ENCODE measurements at regions not wholly inside any gene's neighbourhood (a gene's known extent, or its start where the extent isn't known, plus 50 kb on each side); places are given as distances from the start of the nearest gene placed in this dataset.

- H3K4me1 Mint-ChIP-seq (ENCODE audit: low read depth), result no peaks in the 10 kb centered on the region
- H3K4me3 Mint-ChIP-seq, result no peak overlapping the region
- no peaks in the 10 kb centered on the region for H3K27me3 Mint-ChIP-seq
- H3K36me3 Mint-ChIP-seq (ENCODE audit: low read depth), result no peaks in the 10 kb centered on the region
- H3K9me3 Mint-ChIP-seq, result no peaks in the 10 kb centered on the region
- no peak overlapping the region for H3K27ac Mint-ChIP-seq
- no peak for DNase-seq
Observed at GRCh38 chr5:7073666-7074065, 322.3 kb upstream of the ADCY2 start.

- H3K36me3 Mint-ChIP-seq (ENCODE audit: low read depth), result no peaks in the 10 kb centered on the region
- no peaks in the 10 kb centered on the region for H3K9me3 Mint-ChIP-seq
- no peak for DNase-seq
- H3K4me1 Mint-ChIP-seq (ENCODE audit: low read depth), result no peaks in the 10 kb centered on the region
- no peak overlapping the region for H3K27ac Mint-ChIP-seq
- no peak overlapping the region for H3K4me3 Mint-ChIP-seq
- H3K27me3 Mint-ChIP-seq, result no peaks in the 10 kb centered on the region
Observed at GRCh38 chr5:7074176-7074575, 321.8 kb upstream of the ADCY2 start.

- Mint-ChIP-seq H3K27ac (no peak overlapping the region), H3K27me3 (no peaks in the 10 kb centered on the region), H3K36me3 (ENCODE audit: low read depth) (no peaks in the 10 kb centered on the region), H3K4me3 (no peak overlapping the region), H3K9me3 (no peaks in the 10 kb centered on the region), H3K4me1 (ENCODE audit: low read depth) (no peaks in the 10 kb centered on the region)
- DNase-seq, result no peak
Observed at GRCh38 chr5:7075470-7075869, 320.5 kb upstream of the ADCY2 start.

DNA sequence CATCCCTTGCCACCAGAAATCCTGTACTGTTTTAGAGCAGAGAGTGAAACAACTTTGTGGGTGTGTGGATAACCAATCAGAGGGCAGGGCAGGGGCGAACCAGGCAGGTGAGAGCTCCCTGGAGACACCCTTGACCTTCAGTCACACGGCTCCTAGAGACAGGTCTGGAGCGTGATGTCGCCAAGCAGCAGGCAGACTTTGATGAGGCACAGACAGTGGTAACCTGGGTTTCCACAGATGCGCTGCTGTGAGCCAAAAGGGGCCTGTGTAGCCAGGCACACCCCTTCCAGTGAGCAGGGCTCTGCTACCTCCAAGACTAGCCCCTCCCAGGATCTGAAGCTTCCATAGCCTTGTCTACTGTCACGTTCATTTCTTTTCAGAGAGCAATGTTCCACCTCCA is 317.8 kb upstream of the ADCY2 start:
- Mint-ChIP-seq H3K27ac (no peak overlapping the region), H3K4me3 (no peak overlapping the region), H3K27me3 (peaks cover 3% of the 10 kb centered on the region), H3K4me1 (ENCODE audit: low read depth) (no peaks in the 10 kb centered on the region), H3K9me3 (no peaks in the 10 kb centered on the region), H3K36me3 (ENCODE audit: low read depth) (no peaks in the 10 kb centered on the region)
- DNase-seq, result no peak

DNA sequence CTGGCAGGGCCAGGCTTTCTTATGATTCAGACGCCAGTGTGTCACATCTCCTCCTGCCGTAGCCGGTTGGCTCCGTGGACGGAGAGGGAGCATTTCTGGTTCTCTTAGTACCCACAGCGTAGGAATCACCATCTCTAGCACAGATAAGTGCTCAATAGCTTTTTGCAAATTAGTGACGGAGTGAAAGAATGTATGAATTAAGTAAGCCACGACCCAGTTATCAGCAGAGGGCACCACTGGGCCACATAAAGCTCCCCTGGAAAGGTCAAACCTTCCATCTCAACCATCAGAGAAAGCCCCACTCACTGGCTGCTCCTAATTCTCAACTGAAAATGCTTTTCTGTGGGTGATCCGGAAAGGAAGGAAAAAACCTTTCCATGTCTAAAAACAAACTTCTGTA is 317.0 kb upstream of the ADCY2 start:
- DNase-seq, result no peak
- no peaks in the 10 kb centered on the region for H3K9me3 Mint-ChIP-seq
- H3K27ac Mint-ChIP-seq, result no peak overlapping the region
- no peaks in the 10 kb centered on the region for H3K36me3 Mint-ChIP-seq (ENCODE audit: low read depth)
- H3K4me1 Mint-ChIP-seq (ENCODE audit: low read depth), result no peaks in the 10 kb centered on the region
- peaks cover 3% of the 10 kb centered on the region for H3K27me3 Mint-ChIP-seq
- no peak overlapping the region for H3K4me3 Mint-ChIP-seq

GRCh38 chr5:7080501-7080900 is 315.4 kb upstream of the ADCY2 start:
- Mint-ChIP-seq H3K9me3 (no peaks in the 10 kb centered on the region), H3K4me3 (no peak overlapping the region), H3K27me3 (peaks cover 3% of the 10 kb centered on the region), H3K36me3 (ENCODE audit: low read depth) (no peaks in the 10 kb centered on the region), H3K27ac (no peak overlapping the region), H3K4me1 (ENCODE audit: low read depth) (no peaks in the 10 kb centered on the region)
- DNase-seq, result no peak

DNA sequence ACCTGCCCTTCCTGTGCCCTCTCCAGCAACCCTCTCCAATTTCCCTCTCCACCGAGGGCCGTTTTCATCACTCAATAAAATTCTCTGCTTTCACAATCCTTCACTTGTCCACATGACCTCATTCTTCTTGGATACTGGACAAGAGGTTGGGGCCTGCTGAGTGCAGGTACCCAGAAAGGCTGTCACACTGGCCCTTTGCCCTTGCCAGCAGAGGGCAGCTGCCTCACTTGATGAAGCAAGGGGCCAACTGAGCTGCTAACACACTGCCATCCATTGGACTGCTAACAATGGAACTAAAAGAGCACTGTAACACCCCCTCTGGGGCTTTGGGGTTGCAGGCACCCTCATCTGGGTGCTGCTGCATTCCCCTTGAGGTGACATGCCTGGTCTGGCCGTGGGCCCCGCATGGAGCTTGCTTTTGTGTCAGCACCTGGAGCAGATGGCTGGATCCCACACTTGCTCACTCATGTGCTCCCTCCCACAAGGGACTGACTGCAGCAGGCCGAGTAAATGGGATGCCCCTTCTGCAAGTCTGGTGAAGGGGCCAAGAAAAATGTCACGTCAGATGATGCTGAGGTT is 308.1 kb upstream of the ADCY2 start:
- DNase-seq, result no peak
- Mint-ChIP-seq H3K4me3 (no peak overlapping the region), H3K36me3 (ENCODE audit: low read depth) (no peaks in the 10 kb centered on the region), H3K27ac (no peak overlapping the region), H3K27me3 (no peaks in the 10 kb centered on the region), H3K9me3 (peaks cover 7% of the 10 kb centered on the region), H3K4me1 (ENCODE audit: low read depth) (no peaks in the 10 kb centered on the region)

- no peak for DNase-seq
- H3K36me3 Mint-ChIP-seq (ENCODE audit: low read depth), result no peaks in the 10 kb centered on the region
- H3K27me3 Mint-ChIP-seq, result no peaks in the 10 kb centered on the region
- peaks cover 7% of the 10 kb centered on the region for H3K9me3 Mint-ChIP-seq
- H3K4me1 Mint-ChIP-seq (ENCODE audit: low read depth), result no peaks in the 10 kb centered on the region
- no peak overlapping the region for H3K27ac Mint-ChIP-seq
- no peak overlapping the region for H3K4me3 Mint-ChIP-seq
Observed at GRCh38 chr5:7088849-7089248, 307.1 kb upstream of the ADCY2 start.

- Mint-ChIP-seq H3K9me3 (no peaks in the 10 kb centered on the region), H3K4me3 (no peak overlapping the region), H3K36me3 (ENCODE audit: low read depth) (no peaks in the 10 kb centered on the region), H3K27me3 (no peaks in the 10 kb centered on the region), H3K4me1 (ENCODE audit: low read depth) (no peaks in the 10 kb centered on the region), H3K27ac (no peak overlapping the region)
- DNase-seq, result no peak
Observed at GRCh38 chr5:7094626-7095025, 301.3 kb upstream of the ADCY2 start.

- Mint-ChIP-seq H3K27me3 (no peaks in the 10 kb centered on the region), H3K4me3 (no peak overlapping the region), H3K9me3 (no peaks in the 10 kb centered on the region), H3K27ac (no peak overlapping the region), H3K36me3 (ENCODE audit: low read depth) (no peaks in the 10 kb centered on the region), H3K4me1 (ENCODE audit: low read depth) (no peaks in the 10 kb centered on the region)
- no peak for DNase-seq
Observed at GRCh38 chr5:7096294-7096693, 299.6 kb upstream of the ADCY2 start.

DNA sequence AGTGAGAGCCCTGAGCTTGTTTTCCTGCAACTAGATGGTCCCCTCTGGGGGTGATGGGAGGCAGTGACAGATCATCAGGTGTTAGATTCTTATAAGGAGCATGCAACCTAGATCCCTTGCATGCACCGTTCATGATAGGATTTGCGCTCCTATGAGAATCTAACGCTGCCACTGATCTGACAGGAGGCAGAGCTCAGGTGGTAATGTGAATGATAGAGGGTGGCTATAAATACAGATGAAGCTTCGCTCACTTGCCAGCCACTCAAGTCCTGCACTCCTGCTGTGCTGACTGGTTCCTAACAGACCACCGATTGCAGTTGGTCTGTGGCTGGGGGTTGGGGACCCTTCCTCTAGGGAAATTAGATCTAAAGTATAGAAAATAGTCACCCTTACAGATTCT is 290.6 kb upstream of the ADCY2 start:
- no peak for DNase-seq
- Mint-ChIP-seq H3K27ac (no peak overlapping the region), H3K4me1 (ENCODE audit: low read depth) (no peaks in the 10 kb centered on the region), H3K4me3 (no peak overlapping the region), H3K27me3 (no peaks in the 10 kb centered on the region), H3K36me3 (ENCODE audit: low read depth) (no peaks in the 10 kb centered on the region), H3K9me3 (no peaks in the 10 kb centered on the region)

GRCh38 chr5:7117961-7118360 is 278.0 kb upstream of the ADCY2 start:
- Mint-ChIP-seq H3K4me3 (no peak overlapping the region), H3K27me3 (no peaks in the 10 kb centered on the region), H3K27ac (no peak overlapping the region), H3K4me1 (ENCODE audit: low read depth) (no peaks in the 10 kb centered on the region), H3K36me3 (ENCODE audit: low read depth) (no peaks in the 10 kb centered on the region), H3K9me3 (peaks cover 10% of the 10 kb centered on the region)
- DNase-seq, result no peak

GRCh38 chr5:7131680-7132079 is 264.3 kb upstream of the ADCY2 start:
- Mint-ChIP-seq H3K27ac (no peak overlapping the region), H3K36me3 (ENCODE audit: low read depth) (no peaks in the 10 kb centered on the region), H3K4me1 (ENCODE audit: low read depth) (no peaks in the 10 kb centered on the region), H3K9me3 (peaks cover 10% of the 10 kb centered on the region), H3K27me3 (no peaks in the 10 kb centered on the region), H3K4me3 (no peak overlapping the region)
- no peak for DNase-seq

GRCh38 chr5:7146886-7147285 is 249.1 kb upstream of the ADCY2 start:
- no peak overlapping the region for H3K27ac Mint-ChIP-seq
- no peak overlapping the region for H3K4me3 Mint-ChIP-seq
- no peaks in the 10 kb centered on the region for H3K27me3 Mint-ChIP-seq
- H3K9me3 Mint-ChIP-seq, result peaks cover 12% of the 10 kb centered on the region
- DNase-seq, result no peak
- no peaks in the 10 kb centered on the region for H3K36me3 Mint-ChIP-seq (ENCODE audit: low read depth)
- H3K4me1 Mint-ChIP-seq (ENCODE audit: low read depth), result no peaks in the 10 kb centered on the region

GRCh38 chr5:7157083-7157482 is 238.9 kb upstream of the ADCY2 start:
- no peaks in the 10 kb centered on the region for H3K27me3 Mint-ChIP-seq
- no peak overlapping the region for H3K4me3 Mint-ChIP-seq
- H3K36me3 Mint-ChIP-seq (ENCODE audit: low read depth), result no peaks in the 10 kb centered on the region
- no peaks in the 10 kb centered on the region for H3K4me1 Mint-ChIP-seq (ENCODE audit: low read depth)
- DNase-seq, result no peak
- peaks cover 39% of the 10 kb centered on the region for H3K9me3 Mint-ChIP-seq
- no peak overlapping the region for H3K27ac Mint-ChIP-seq

GRCh38 chr5:7169240-7169878 is 226.6 kb upstream of the ADCY2 start:
- H3K9me3 Mint-ChIP-seq, result no peaks in the 10 kb centered on the region
- no peak for DNase-seq
- no peaks in the 10 kb centered on the region for H3K27me3 Mint-ChIP-seq
- H3K27ac Mint-ChIP-seq, result no peak overlapping the region
- H3K36me3 Mint-ChIP-seq (ENCODE audit: low read depth), result no peaks in the 10 kb centered on the region
- no peak overlapping the region for H3K4me3 Mint-ChIP-seq
- H3K4me1 Mint-ChIP-seq (ENCODE audit: low read depth), result no peaks in the 10 kb centered on the region

Data from activated T-cell treated with anti-CD3 and anti-CD28 coated beads, Interleukin-2, amount 50 U/mL, for 24 hours (primary cell).